ENCODE measurements at regions not wholly inside any gene's neighbourhood (a gene's known extent, or its start where the extent isn't known, plus 50 kb on each side); places are given as distances from the start of the nearest gene placed in this dataset.

DNA sequence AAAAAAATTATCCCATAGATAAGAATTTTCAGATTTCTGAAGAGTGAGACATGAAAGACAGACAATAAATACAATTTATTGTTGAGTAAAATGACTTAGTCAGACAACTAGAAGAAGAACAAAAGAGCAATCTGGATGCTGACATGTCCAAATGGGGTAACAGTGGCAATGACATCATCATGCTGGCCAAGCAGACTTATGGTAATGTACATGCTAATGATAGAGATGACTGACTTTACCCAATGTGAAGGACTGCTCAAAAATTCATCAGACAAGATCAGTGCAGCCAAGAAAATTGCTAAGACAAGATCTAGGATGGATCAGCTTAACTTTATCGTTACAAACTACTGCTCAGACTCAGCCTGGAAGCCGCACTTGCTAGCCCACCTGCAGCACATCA, 70.5 kb upstream of the SRD5A2 start:
- TF ChIP-seq, protein P1, sequence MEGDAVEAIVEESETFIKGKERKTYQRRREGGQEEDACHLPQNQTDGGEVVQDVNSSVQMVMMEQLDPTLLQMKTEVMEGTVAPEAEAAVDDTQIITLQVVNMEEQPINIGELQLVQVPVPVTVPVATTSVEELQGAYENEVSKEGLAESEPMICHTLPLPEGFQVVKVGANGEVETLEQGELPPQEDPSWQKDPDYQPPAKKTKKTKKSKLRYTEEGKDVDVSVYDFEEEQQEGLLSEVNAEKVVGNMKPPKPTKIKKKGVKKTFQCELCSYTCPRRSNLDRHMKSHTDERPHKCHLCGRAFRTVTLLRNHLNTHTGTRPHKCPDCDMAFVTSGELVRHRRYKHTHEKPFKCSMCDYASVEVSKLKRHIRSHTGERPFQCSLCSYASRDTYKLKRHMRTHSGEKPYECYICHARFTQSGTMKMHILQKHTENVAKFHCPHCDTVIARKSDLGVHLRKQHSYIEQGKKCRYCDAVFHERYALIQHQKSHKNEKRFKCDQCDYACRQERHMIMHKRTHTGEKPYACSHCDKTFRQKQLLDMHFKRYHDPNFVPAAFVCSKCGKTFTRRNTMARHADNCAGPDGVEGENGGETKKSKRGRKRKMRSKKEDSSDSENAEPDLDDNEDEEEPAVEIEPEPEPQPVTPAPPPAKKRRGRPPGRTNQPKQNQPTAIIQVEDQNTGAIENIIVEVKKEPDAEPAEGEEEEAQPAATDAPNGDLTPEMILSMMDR (IDR thresholded peaks at IDR 0.05), result no peak
- TF ChIP-seq EP300 (IDR thresholded peaks at IDR 0.05), result no peak
- no peak for TF ChIP-seq POLR2A (IDR thresholded peaks at IDR 0.05)
